HFF-Myc (cell line): ENCODE measurements at regions not wholly inside any gene's neighbourhood (a gene's known extent, or its start where the extent isn't known, plus 50 kb on each side); places are given as distances from the start of the nearest gene placed in this dataset.

Experiments
- DNase-seq: peaks from one replicate; pipeline ENCODE4 v3.0.0-alpha.2; 2011; ENCODE audit warnings: low read depth; ENCODE audit errors: extremely low read depth
- H3K4me3 ChIP-seq: replicated peaks from 2 replicates; pipeline ENCODE4 v1.5.1; 2011; ENCODE audit warnings: low read depth, mild to moderate bottlenecking, control low read depth, low read length
- TF ChIP-seq, protein P1 (sequence below): IDR thresholded peaks from 2 replicates; pipeline ENCODE4 v1.5.1; 2012; ENCODE audit warnings: mild to moderate bottlenecking, low read depth, low read length, control low read depth; ENCODE audit errors: missing control alignments

DNA sequence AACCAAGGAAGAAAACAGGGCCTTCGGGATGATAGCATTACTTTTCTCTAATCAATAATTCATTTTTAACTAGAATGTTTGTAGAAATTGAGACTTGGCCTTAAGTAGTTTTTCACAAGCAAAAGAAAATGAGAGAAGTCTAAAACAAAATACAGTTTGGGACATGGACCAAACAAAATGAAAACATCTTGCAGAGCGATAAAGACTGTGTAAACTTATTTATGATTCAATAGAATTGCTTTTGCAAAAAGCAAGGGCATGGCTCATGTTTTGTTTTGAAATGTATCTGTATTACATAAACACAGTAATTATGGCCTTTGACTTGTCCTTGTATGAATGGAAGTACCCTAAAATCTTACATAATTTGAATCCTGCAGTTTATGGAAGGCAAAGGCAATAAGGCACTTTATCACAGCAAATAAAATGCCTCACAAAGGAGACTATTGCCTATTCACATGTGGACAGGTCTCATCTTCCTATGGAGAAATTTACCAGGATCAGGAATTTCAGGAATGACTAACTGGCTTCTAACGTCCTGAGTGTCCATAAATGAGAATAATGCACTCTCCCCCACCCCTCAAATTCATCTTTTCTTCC, 295.2 kb downstream of the PTEN start:
- TF ChIP-seq, protein P1, sequence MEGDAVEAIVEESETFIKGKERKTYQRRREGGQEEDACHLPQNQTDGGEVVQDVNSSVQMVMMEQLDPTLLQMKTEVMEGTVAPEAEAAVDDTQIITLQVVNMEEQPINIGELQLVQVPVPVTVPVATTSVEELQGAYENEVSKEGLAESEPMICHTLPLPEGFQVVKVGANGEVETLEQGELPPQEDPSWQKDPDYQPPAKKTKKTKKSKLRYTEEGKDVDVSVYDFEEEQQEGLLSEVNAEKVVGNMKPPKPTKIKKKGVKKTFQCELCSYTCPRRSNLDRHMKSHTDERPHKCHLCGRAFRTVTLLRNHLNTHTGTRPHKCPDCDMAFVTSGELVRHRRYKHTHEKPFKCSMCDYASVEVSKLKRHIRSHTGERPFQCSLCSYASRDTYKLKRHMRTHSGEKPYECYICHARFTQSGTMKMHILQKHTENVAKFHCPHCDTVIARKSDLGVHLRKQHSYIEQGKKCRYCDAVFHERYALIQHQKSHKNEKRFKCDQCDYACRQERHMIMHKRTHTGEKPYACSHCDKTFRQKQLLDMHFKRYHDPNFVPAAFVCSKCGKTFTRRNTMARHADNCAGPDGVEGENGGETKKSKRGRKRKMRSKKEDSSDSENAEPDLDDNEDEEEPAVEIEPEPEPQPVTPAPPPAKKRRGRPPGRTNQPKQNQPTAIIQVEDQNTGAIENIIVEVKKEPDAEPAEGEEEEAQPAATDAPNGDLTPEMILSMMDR = no peak
- DNase-seq = no peak
- H3K4me3 ChIP-seq = no peak overlapping the region

DNA sequence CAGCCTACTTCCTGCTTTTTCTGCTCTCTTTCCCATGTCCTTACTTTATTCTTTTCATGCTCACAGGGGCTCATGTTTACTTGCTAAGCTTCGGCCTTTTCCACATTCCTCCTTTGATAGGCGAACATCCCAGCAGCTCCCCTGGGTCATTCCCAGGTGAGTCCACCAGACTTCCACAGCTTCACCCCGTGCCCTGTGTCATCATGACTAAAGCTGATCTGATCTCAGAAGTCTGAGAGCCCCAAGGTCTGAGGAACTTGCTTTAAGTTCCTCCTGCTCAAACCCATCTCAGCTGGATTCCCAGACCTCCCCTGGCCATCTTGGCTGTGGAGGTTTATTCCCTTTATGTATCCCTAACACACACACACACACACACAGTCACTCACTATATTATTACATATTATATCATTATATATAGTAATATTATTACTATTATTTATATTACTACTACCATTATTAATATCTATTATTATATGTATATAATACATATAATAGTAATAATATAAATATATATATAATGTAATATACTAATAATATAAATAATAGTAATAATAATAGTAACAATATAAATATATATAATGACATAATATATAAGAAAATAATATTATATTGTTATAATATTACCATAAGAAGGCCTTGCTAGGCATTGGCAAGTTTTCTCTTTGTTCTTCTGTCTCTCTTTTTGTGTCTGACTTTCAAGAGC, 295.9 kb downstream of the PTEN start:
- TF ChIP-seq, protein P1 = no peak
- no peak overlapping the region for H3K4me3 ChIP-seq
- no peak for DNase-seq

DNA sequence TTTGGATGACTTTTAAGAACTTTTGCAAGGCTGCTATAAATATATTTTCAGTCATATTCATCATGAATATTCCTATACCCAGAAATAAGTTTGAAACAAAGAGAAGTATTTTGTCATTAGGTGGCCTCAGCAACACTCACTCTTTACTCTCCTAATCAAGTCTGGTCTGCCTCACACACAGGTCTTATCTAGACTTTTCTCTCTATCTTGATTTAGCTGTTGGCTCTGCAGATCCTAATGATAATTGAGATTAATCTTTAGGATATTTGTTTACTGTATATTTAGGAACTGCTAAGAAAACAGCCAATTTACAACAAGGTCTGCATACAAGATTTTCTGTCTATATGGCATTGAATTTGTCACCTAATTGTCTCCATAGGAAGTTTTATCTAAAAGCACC, 297.6 kb downstream of the PTEN start:
- DNase-seq = no peak
- H3K4me3 ChIP-seq = no peak overlapping the region
- TF ChIP-seq, protein P1 = no peak

DNA sequence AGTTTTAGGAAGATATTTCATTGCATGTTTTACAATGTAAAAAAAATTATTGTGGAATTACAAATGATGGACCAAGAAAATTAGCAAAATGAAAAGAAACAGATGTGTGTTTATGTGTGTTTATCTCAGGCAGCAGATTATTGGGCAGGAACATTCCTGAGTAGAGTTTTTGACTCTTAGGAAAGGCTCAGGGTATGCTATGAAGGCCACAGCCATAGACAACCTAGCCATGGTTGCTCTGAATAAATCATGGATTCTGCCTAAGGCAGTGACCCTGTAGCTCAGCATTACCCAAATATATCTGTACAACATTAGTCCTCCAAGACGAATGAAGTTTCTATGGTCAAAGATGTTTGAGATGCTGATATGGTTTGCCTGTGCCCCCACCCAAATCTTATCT, 298.3 kb downstream of the PTEN start:
- no peak overlapping the region for H3K4me3 ChIP-seq
- no peak for DNase-seq
- TF ChIP-seq, protein P1 = no peak

DNA sequence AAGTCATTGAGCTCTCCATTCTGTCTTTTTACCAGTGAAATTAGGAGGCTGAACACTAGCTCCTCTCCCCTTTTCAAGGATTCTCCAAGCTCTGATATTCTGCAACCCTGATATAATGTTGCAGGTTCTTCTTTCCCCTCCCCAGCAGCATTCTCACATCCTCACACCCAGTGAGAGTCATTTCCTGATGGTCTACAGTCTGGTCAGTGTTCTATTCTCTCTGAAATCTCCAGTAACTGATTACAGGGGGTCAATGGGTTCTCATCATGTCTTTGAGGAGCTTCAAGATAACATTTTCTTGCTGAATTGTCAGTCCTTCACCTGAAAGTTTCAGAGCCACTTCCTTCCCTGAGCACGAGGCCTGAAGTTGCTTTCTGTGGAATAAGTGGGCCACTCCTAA, 299.4 kb downstream of the PTEN start:
- DNase-seq = no peak
- TF ChIP-seq, protein P1 = no peak
- no peak overlapping the region for H3K4me3 ChIP-seq

DNA sequence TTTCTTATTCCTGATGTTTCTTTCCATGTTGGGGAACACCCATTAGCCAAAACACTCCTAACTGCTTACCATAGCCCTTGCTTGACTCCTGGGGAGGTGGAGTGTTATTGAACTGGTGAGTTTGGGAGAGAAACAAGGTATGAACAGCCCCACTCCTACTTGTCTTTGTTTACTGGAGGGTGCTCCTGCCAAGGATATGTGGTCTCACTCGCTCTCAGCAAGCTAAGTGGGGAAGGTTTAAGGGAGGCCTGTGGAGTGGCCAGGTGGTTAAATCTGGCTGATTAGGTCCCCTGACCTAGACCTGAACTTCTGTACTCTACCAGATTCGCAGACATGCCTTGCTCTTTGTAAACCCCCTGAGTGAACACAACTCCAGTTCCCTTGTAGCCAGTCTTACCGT, 300.1 kb downstream of the PTEN start:
- TF ChIP-seq, protein P1 = no peak
- no peak for DNase-seq
- no peak overlapping the region for H3K4me3 ChIP-seq
